ENCODE measurements at regions not wholly inside any gene's neighbourhood (a gene's known extent, or its start where the extent isn't known, plus 50 kb on each side); places are given as distances from the start of the nearest gene placed in this dataset.
A peak's percentile ranks its signal among the peaks of the same experiment; 100 is the strongest.

- Histone ChIP-seq H3K27me3 (no peaks in the 10 kb centered on the region), H3K27ac (no peak overlapping the region)
- in situ Hi-C loops (cut with MboI; ENCODE audit: low sequenced_read_pairs in 4 of 4): loop anchor here in 2 of 4 donors (10.0 to 25.0 kb wide), 2 partner anchors 572 to 589 kb away; no protein-coding TSS in a partner anchor
These were observed 100.7 kb upstream of the SLC38A4 start for GRCh38 chr12:46926526-46926925.

GRCh38 chr12:46930101-46930500 lies 104.3 kb upstream of the SLC38A4 start:
- in situ Hi-C loops (cut with MboI; ENCODE audit: low sequenced_read_pairs in 4 of 4) (loop anchor here in 3 of 4 donors (5.0 to 25.0 kb wide), 5 partner anchors 253 to 595 kb away; no protein-coding TSS in a partner anchor), intact Hi-C loops (cut with DNase I; ENCODE audit: low total_unique reads) (loop anchor here (5.0 kb wide), 1 partner anchor 163 kb away; no protein-coding TSS in a partner anchor)
- DNase-seq (no peak), ATAC-seq (no peak)
- Histone ChIP-seq H3K36me3 (no peaks in the 10 kb centered on the region), H3K4me1 (peaks cover 4 to 5% of the 10 kb centered on the region in 2 donors), H3K27me3 (no peaks in the 10 kb centered on the region), H3K27ac (no peak overlapping the region), H3K9me3 (no peaks in the 10 kb centered on the region), H3K4me3 (no peak overlapping the region)
- TF ChIP-seq CTCF (IDR thresholded peaks at IDR 0.05 in 4 of 5, conservative IDR thresholded peaks at IDR 0.05 in 1 of 5) (no peak), POLR2A (IDR thresholded peaks at IDR 0.05) (no peak)

More at GRCh38 chr12:46926526-46926925, 100.7 kb upstream of the SLC38A4 start:
- Histone ChIP-seq H3K4me3 (no peak overlapping the region), H3K9me3 (no peaks in the 10 kb centered on the region), H3K4me1 (no peaks in the 10 kb centered on the region), H3K36me3 (no peaks in the 10 kb centered on the region)
- intact Hi-C loops (cut with DNase I; ENCODE audit: low total_unique reads): no loop called here
- ATAC-seq (no peak), DNase-seq (no peak)
- TF ChIP-seq POLR2A (IDR thresholded peaks at IDR 0.05) (no peak), CTCF (IDR thresholded peaks at IDR 0.05 in 4 of 5, conservative IDR thresholded peaks at IDR 0.05 in 1 of 5) (no peak)

GRCh38 chr12:46933947-46934346 lies 108.2 kb upstream of the SLC38A4 start:
- Histone ChIP-seq H3K4me1 (peaks cover 4 to 5% of the 10 kb centered on the region in 2 donors), H3K4me3 (no peak overlapping the region), H3K9me3 (no peaks in the 10 kb centered on the region), H3K27ac (no peak overlapping the region), H3K36me3 (no peaks in the 10 kb centered on the region), H3K27me3 (no peaks in the 10 kb centered on the region)
- peak; percentile 91 to 92 for ATAC-seq
- peak; percentile 41 to 63 (median 55) for TF ChIP-seq CTCF (IDR thresholded peaks at IDR 0.05 in 4 of 5, conservative IDR thresholded peaks at IDR 0.05 in 1 of 5)
- no peak for TF ChIP-seq POLR2A (IDR thresholded peaks at IDR 0.05)
- intact Hi-C loops (cut with DNase I; ENCODE audit: low total_unique reads) (loop anchor here (1.0 to 5.0 kb wide), 5 partner anchors 50 to 809 kb away; no protein-coding TSS in a partner anchor), in situ Hi-C loops (cut with MboI; ENCODE audit: low sequenced_read_pairs in 4 of 4) (loop anchor here in 3 of 4 donors (5.0 to 25.0 kb wide), 5 partner anchors 257 to 599 kb away; no protein-coding TSS in a partner anchor)
- DNase-seq: no peak

GRCh38 chr12:46934374-46935111 lies 108.7 kb upstream of the SLC38A4 start:
- Histone ChIP-seq H3K9me3 (no peaks in the 10 kb centered on the region), H3K4me3 (no peak overlapping the region), H3K4me1 (peaks cover 4 to 5% of the 10 kb centered on the region in 2 donors), H3K36me3 (no peaks in the 10 kb centered on the region), H3K27me3 (no peaks in the 10 kb centered on the region), H3K27ac (no peak overlapping the region)
- peak in 1 of 2 donors; percentile 11 for ATAC-seq
- intact Hi-C loops (cut with DNase I; ENCODE audit: low total_unique reads): loop anchor here (1.0 to 5.0 kb wide), 5 partner anchors 50 to 810 kb away; no protein-coding TSS in a partner anchor
- in situ Hi-C loops (cut with MboI; ENCODE audit: low sequenced_read_pairs in 4 of 4): loop anchor here in 3 of 4 donors (5.0 to 25.0 kb wide), 5 partner anchors 257 to 600 kb away; no protein-coding TSS in a partner anchor
- DNase-seq: no peak
- no peak for TF ChIP-seq POLR2A (IDR thresholded peaks at IDR 0.05)
- TF ChIP-seq CTCF (IDR thresholded peaks at IDR 0.05 in 4 of 5, conservative IDR thresholded peaks at IDR 0.05 in 1 of 5): no peak
